Omental fat pad (tissue), 3 donors: ENCODE measurements at regions not wholly inside any gene's neighbourhood (a gene's known extent, or its start where the extent isn't known, plus 50 kb on each side); places are given as distances from the start of the nearest gene placed in this dataset.

ENCODE experiments used
- ATAC-seq: fragments of 150-250 bp; one replicate; pipeline ENCODE4 v1.9.1; 2016; ENCODE audit warnings: mild to moderate bottlenecking, moderate library complexity; ENCODE audit not compliant: low FRiP score
- DNase-seq: peaks from one replicate; pipeline ENCODE4 v3.0.0-alpha.2; 2019; ENCODE audit warnings: low spot score
- CTCF ChIP-seq, 3 donors: fragments of 450-650 bp; IDR thresholded peaks; one replicate each; pipeline ENCODE4 v1.5.1; 2016 to 2017; ENCODE audit warnings: antibody characterized with exemption in 3 of 3, mild to moderate bottlenecking in 3 of 3, moderate library complexity in 2 of 3

GRCh38 chr12:126193190-126193589 lies 1128.0 kb downstream of the AACS start:
- DNase-seq: no peak
- no peak for ATAC-seq
- no peak for TF ChIP-seq CTCF (IDR thresholded peaks at IDR 0.05)

DNA sequence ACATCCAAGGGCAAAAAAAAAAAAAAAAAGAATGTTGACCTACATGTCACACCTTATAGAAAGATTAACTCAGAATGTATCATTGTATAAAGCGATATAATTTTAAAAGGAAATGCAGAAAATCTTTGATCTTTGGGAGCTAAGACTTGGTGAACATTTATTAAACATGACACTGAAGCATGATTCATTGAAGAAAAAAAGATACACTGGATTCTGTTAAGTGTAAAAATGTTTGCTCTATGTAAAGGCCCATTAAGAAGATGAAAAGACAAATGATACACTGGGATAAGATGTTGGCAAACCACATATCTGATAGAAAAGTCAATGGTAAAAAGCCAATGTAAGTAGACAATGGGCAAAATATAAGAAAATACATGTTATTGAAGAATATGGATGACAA lies 1131.0 kb downstream of the AACS start:
- no peak for DNase-seq
- TF ChIP-seq CTCF (IDR thresholded peaks at IDR 0.05): no peak

GRCh38 chr12:126198516-126198915 lies 1133.3 kb downstream of the AACS start:
- DNase-seq: no peak
- no peak for TF ChIP-seq CTCF (IDR thresholded peaks at IDR 0.05)
- ATAC-seq: no peak

More for the DNA sequence above, 1131.0 kb downstream of the AACS start:
- ATAC-seq: no peak

DNA sequence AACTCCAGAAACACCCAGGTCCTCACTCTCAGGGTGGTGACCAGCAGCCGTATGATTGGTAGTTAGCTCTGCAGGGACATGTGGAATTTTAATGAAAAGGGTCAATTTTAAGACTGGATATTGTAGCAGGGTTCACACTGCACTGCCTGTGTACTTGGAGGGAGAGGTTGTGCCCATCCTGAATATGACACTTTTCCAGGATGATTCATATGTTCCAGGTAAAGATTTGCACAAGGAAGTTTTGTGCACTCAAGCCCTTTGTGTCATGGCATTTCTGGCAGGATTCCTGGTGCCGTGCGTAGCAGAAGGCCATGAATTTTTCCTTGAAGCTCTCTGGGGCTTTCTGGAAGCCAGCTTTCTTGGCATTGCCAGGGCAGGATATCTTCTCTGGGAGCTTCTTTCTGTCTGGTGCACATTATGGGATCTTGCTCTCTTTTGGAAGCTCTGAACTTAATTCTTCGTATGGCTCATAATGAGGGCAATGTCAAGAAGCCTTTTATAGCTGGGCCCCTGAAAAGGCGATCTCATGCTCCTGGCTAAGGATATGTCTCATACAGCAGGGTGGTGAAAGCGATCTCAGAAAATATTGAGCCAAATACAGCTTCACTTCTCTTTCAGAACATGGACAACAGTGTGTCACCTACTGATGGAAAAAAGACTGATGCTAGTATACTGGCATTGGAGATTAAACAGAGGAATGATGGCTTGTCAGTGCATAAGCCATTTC lies 1133.9 kb downstream of the AACS start:
- ATAC-seq (peak; percentile 28), DNase-seq (no peak)
- no peak for TF ChIP-seq CTCF (IDR thresholded peaks at IDR 0.05)

DNA sequence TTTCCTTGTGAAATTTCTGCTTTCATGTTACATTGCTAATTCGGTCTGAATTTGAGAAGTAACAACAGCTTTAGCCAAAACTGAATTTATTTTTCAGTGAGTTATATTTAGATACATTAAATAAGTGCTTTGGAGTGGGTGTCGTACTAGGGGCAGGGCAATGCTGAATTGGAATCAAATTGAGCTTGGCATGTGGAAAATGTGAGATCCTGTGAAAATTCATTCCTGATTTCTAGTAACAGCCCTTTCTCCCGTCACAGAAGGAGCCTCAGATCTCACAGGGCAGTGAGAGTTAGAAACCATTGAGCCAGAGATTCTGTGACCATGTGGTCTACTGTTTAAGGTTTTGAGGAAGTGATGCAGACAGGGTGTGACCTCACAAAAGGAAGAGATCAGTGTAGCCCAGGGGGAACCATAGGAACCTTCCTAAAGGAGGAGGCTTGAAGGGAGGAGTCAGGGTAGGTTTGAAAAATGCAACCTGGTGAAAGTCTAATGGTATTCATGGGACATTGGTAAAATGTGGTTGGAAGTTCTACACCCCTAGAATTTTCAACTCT lies 1136.8 kb downstream of the AACS start:
- DNase-seq: no peak
- no peak for TF ChIP-seq CTCF (IDR thresholded peaks at IDR 0.05)
- no peak for ATAC-seq

DNA sequence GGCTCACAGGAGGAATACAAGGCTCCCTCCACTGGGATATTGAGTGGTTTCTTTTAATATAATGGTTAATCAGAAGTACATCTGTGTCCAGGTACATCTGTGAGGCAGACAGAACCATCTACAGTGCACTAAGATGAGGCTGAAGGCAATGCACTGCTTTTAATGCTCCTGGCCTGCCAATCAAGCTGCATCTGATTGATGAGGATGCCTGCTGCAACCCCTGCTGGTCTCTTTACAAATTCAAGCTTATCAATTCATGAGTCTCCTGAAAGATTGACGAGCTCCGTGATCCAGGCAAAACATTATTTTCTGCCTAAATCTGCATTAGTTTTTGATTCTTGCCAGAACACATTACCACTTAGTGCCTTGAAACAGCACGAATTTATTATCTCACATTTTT lies 1139.1 kb downstream of the AACS start:
- DNase-seq: no peak
- no peak for TF ChIP-seq CTCF (IDR thresholded peaks at IDR 0.05)
- no peak for ATAC-seq

DNA sequence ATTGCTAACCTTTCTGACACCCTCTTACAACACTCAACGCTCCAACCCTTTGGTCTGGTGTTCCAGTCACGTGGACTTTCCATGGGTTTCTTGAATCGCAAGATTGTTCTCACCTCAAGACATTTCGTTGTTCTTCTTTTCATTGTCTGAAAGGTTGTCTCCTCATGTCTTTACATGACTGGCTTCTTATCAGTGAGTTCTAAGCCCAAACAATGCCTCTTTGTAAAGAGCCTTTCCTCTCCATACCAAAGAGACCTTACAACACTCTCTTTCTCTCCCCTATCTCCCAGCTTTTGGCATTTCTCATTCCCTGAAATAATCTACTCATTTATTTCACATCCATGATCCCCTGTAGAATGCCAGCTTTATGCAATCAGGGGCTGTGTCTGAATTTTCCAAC lies 1144.8 kb downstream of the AACS start:
- ATAC-seq (no peak), DNase-seq (no peak)
- TF ChIP-seq CTCF (IDR thresholded peaks at IDR 0.05): no peak
